Urinary bladder (tissue), 3 donors: ENCODE measurements at regions not wholly inside any gene's neighbourhood (a gene's known extent, or its start where the extent isn't known, plus 50 kb on each side); places are given as distances from the start of the nearest gene placed in this dataset.

ENCODE experiments used
- DNase-seq: peaks from one replicate; pipeline ENCODE4 v3.0.0-alpha.2; 2015; ENCODE audit errors: extremely low spot score
- H3K27ac ChIP-seq: one replicate; pipeline ENCODE4 v1.5.1; 2013; ENCODE audit warnings: low read depth, mild to moderate bottlenecking, moderate library complexity
- H3K36me3 ChIP-seq: one replicate; pipeline ENCODE4 v1.6.1; 2013; ENCODE audit warnings: mild to moderate bottlenecking, moderate library complexity; ENCODE audit not compliant: insufficient read depth
- H3K4me1 ChIP-seq: one replicate; pipeline ENCODE4 v1.6.1; 2013; ENCODE audit warnings: mild to moderate bottlenecking, moderate library complexity; ENCODE audit not compliant: insufficient read depth
- H3K4me3 ChIP-seq: one replicate; pipeline ENCODE4 v1.5.1; 2013; ENCODE audit warnings: low read depth, low read length
- WGBS: extraction: QIAGEN DNeasy Blood & Tissue Kit; methylation state at CpG from one replicate; pipeline ENCODE4 v1.1.7; 2013; 5-methylcytosine and 5-hydroxymethylcytosine counted together
- donor health status: healthy with polysubstance abuse.
- donor health status: healthy.

DNA sequence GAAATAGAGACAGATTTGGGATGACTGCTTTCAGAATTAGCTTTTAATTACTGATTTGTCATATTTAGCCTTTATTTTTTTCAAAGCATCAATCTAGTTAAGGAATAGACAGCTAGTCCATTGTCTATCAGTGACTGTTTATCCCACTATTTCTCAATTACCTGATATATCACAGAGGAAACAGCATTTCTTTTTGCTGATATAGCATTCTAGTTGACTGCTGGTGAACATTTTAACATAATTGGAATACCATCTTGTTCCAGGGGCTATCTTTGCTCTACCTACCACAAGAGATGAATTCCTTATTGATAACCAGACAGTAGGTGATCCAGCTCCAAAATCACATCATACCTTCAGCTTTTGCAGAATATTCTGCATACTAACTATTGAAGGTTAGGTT lies 982.7 kb downstream of the SQOR start:
- no peak overlapping the region for H3K27ac ChIP-seq
- no peaks in the 10 kb centered on the region for H3K4me1 ChIP-seq
- H3K4me3 ChIP-seq: no peak overlapping the region
- H3K36me3 ChIP-seq: no peaks in the 10 kb centered on the region
- no peak for DNase-seq

DNA sequence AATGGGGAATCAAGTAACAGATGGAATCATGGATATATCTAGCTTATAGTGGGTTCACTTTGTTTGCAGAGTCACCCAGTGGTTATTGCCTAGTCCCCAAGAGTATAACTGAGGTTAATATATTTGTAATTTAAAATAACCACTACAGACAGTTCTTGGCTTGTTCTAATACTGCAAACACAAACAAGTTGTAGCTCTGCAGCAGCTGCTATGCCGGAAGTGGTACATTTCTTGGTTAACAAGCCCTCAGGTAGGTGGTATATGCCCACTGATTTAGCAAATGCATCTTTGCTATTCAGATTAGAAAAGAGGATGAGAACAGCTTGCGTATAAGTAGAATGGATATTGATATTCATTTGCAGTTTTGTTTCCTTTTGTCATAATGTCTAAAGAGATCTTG lies 984.2 kb downstream of the SQOR start:
- WGBS: 67% methylated on average over 2 of the region's 2 CpGs
- no peaks in the 10 kb centered on the region for H3K36me3 ChIP-seq
- no peak for DNase-seq
- no peaks in the 10 kb centered on the region for H3K4me1 ChIP-seq
- H3K4me3 ChIP-seq: no peak overlapping the region
- no peak overlapping the region for H3K27ac ChIP-seq

DNA sequence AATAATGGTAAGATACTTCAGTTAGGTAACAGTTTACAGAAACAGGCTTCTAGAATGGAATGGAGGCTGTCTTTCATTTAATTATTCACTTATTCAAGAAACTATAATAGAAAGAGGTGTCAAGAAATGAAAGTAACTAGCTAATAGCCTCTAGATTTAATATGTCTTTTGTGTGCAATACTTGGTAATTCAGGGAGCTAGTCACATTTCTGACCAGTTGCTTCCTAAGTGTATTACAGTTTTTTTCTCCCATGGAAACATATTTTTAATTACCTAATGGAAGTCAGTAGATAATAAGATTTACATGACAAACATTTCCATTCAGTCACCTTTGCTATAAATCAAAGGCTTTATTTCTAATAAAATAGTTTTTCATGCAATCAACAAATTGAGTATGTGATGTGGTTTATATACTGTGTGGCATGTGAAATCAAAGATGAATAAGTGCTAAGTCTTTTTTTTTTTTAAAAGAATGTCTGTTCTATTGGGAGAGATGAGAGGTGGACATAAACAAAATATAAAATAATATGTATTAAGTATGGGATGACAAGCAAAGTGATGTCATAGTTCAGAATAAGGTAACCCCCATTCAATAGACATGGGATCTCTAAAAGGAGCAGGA lies 985.7 kb downstream of the SQOR start:
- Histone ChIP-seq H3K36me3 (no peaks in the 10 kb centered on the region), H3K27ac (no peak overlapping the region), H3K4me1 (no peaks in the 10 kb centered on the region), H3K4me3 (no peak overlapping the region)
- no peak for DNase-seq

DNA sequence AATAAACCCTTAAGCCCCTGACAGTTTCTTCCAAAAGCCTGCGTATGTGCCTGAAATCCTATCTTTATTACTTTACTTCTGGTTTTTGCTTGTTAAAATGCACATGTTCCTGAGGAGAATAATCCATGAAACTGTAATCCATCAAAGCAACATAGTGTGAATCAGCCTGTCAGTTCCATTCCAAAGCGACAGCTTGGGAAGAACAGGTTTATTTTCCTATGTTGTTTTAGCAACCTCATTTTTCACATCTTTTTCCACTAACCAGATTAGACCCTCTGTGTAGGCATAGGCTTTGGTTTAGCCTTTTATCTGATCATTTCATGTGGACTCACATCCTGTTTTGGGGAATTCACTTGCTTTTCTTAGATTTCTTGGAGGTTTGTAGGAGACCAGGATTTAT lies 988.0 kb downstream of the SQOR start:
- Histone ChIP-seq H3K27ac (no peak overlapping the region), H3K4me3 (no peak overlapping the region), H3K36me3 (no peaks in the 10 kb centered on the region), H3K4me1 (no peaks in the 10 kb centered on the region)
- DNase-seq: no peak
- 57% methylated on average over 2 of the region's 2 CpGs for WGBS

DNA sequence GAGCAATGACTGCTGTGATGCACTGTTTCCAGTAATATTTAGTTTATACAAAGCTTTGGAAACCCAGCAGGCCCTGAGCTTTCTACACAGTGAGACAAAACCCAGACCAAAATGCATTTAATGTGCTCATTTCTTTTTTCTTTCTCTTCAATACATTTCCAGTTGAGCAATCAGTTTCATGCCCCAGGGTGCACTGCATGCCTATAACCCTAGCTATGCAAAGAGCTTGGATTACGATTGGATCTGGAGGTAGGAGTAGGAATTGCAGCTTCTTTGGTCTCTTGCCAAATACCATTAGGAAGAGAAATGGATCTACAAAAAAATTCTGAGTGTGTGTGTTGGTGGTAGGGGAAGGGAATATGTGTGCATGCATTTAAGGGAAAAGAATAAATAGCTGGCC lies 1001.4 kb downstream of the SQOR start:
- DNase-seq: no peak

DNA sequence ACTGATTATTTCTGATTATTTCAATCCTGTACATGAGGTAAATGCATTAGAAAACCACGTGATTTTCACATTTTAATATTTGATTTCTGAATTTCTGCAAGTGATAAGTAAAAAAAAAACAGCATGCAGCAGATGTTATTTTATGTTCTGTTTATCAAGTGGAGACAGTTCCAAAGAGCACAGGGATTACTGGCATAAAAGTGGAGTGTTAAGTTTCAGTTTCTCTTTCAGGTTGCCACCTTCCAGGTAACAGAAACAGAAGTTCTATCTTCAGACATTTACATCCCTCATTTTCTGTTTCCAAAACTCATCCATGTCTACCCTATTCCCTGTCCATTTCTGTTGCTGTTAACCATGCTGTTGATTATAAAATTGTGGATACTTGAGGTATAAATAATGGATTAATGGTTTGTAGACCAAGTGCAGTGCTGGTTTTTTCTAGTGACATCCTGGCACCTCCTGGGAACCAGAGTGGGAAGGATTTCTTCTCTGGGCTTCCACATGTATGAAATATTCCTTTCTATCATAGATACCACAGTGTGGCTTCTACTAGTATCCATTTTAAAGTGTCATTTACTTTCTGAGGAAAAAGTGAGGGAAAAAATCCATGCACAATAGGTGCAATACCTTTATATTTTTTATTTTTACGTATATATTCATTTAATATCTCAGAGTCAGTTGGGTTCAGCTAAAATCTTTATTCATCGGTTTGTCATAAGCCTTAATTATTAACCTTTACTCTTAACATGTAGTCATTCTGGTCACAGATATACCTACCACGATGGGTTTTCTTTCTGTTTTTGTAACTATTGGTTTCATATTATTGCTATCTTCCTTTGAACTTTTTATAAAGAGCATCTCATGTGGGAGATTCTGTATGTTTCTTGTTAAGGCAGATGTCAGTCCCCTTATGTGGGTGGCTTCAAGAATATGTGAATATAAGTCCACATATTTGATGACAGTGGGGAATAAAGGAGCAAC lies 1010.0 kb downstream of the SQOR start:
- 77% methylated on average over 4 of the region's 4 CpGs for WGBS
- H3K4me3 ChIP-seq: no peak overlapping the region
- H3K36me3 ChIP-seq: no peaks in the 10 kb centered on the region
- DNase-seq: no peak
- no peaks in the 10 kb centered on the region for H3K4me1 ChIP-seq
- H3K27ac ChIP-seq: no peak overlapping the region

More for the DNA sequence above, 1001.4 kb downstream of the SQOR start:
- no peaks in the 10 kb centered on the region for H3K36me3 ChIP-seq
- 37% methylated on average over 1 of the region's 1 CpG for WGBS
- H3K4me1 ChIP-seq: no peaks in the 10 kb centered on the region
- H3K27ac ChIP-seq: no peak overlapping the region
- no peak overlapping the region for H3K4me3 ChIP-seq

DNA sequence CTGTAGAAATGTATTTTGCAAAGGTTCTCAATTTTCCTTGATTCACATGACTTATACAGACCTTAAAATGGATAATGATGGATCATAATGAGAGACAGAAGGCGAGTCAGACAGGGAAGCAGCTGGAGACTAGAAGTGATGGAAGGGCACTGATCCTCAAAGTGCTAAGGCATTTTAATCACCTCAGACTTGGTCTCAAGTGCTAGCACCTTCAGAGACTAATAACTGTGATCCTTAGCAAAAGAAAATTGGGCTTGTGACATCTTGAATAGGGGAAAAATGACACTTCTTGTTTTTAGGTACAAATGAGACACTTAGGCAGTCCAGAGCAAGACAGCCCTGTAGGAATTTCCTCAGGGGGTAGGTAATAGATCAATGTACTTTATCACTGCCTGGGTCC lies 1011.7 kb downstream of the SQOR start:
- H3K4me1 ChIP-seq: no peaks in the 10 kb centered on the region
- no peak overlapping the region for H3K4me3 ChIP-seq
- WGBS: 91% methylated on average over 1 of the region's 1 CpG
- no peak overlapping the region for H3K27ac ChIP-seq
- H3K36me3 ChIP-seq: no peaks in the 10 kb centered on the region
- no peak for DNase-seq

DNA sequence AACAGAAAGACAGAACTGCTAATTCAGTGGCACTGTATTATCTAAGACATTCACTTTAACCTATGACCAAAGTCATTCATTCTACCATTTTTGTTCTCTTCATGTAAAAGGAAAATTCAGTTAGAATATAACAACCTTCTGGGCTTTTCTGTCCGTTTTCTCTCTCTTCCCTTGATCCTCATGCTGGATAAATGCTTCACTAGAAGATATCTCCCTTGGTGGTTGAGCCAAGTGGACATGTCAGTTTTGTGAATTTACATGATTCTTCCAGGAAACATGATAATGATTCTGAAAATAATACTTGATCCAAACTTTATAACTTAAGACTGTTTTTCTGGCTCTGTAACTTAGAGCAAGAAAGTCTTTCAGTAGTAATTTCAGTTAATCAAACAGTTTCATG lies 1012.2 kb downstream of the SQOR start:
- Histone ChIP-seq H3K4me1 (no peaks in the 10 kb centered on the region), H3K27ac (no peak overlapping the region), H3K4me3 (no peak overlapping the region), H3K36me3 (no peaks in the 10 kb centered on the region)
- DNase-seq: no peak
- 54% methylated on average over 1 of the region's 1 CpG for WGBS

DNA sequence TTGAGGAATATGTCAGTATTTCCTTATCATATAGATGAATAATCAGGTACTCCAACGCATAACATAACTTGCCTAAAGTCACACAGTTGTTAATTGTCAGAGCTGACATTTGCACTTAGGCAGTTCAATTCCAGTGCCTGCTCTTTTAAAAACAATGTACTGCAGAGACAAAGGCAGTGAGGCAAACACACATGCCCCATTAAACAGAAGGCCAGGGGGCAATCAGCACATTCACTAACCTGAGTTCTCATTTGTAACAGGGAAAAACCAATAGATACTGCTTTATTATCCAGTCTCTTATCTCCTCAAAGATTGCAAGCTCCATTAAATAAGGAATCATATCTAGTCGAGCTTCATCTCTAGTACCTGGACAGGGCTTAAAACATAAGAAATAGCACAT lies 1017.4 kb downstream of the SQOR start:
- no peaks in the 10 kb centered on the region for H3K4me1 ChIP-seq
- H3K4me3 ChIP-seq: no peak overlapping the region
- 48% methylated on average over 2 of the region's 2 CpGs for WGBS
- no peaks in the 10 kb centered on the region for H3K36me3 ChIP-seq
- no peak for DNase-seq
- no peak overlapping the region for H3K27ac ChIP-seq

DNA sequence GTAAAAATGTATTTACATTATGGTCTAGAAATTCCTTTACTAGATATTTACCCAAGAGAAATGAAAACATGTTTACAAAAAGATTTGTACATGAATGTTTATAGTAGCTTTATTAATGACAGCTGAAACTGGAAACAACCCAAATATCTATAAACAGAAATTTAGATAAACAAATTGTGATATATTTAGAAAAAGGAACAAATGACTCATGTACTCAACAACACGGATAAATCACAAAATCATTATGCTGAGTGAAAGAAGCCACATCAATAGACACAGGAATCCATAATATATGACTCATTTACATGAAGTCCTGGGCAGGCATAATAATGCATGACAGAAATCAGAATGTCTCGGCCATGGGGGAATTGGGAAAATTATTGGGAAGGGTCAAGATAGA lies 1020.2 kb downstream of the SQOR start:
- Histone ChIP-seq H3K4me1 (no peaks in the 10 kb centered on the region), H3K4me3 (no peak overlapping the region), H3K27ac (no peak overlapping the region), H3K36me3 (no peaks in the 10 kb centered on the region)
- WGBS: 54% methylated on average over 2 of the region's 2 CpGs
- DNase-seq: no peak

DNA sequence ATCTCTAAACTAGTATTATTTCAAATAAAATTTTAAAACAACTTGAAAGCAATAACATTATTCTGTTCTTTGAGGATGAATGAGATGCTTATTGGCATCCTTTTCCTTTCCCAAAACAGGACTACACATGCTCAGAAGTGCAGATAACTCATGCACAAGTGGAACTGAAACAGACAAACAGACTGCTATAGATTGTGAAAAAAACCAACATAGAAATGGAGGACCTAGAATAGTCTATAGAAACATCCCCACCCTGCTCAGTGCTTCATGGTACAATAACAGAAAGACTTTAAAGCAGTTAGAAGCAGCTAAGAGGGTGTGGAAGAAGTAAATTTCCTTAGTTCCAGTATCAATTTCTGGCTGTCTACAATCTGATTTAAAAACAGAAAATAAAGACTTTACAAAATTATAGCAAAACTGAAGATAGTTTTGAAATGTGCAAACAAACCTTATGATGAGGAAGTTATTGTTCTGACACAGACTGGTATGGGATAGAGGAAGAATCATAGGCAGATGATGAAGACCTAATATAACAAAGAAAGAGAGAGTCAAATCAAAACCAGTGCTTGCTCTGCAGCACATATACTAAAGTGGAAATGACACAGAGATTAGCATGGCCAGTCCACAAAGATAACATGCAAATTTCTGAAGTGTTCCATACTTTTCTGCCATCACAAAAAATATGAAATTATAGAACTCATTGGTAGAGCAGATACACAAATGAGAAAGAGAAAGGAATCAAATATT lies 1025.4 kb downstream of the SQOR start:
- no peaks in the 10 kb centered on the region for H3K4me1 ChIP-seq
- H3K36me3 ChIP-seq: no peaks in the 10 kb centered on the region
- no peak for DNase-seq
- H3K27ac ChIP-seq: no peak overlapping the region
- no peak overlapping the region for H3K4me3 ChIP-seq

DNA sequence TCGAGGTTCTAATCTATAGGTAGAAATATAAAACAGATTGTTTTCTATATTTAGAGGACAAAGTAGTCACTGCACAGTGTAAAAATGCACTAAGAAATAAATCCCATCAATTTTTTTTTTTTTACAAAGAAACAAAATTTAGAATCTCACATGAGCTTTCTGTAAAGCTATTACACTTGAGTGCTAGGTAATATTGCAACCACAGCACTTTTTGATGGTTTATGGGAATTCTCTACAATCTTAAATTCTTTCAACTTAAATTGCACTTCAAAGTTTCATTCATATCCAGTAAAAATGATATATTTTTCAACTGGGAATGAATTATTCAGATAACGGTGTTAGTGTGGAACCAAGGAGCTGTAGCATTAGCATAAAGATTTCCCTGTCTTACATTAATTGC lies 1035.4 kb downstream of the SQOR start:
- Histone ChIP-seq H3K36me3 (no peaks in the 10 kb centered on the region), H3K27ac (no peak overlapping the region), H3K4me3 (no peak overlapping the region), H3K4me1 (no peaks in the 10 kb centered on the region)
- no peak for DNase-seq
- WGBS: 90% methylated on average over 2 of the region's 2 CpGs

DNA sequence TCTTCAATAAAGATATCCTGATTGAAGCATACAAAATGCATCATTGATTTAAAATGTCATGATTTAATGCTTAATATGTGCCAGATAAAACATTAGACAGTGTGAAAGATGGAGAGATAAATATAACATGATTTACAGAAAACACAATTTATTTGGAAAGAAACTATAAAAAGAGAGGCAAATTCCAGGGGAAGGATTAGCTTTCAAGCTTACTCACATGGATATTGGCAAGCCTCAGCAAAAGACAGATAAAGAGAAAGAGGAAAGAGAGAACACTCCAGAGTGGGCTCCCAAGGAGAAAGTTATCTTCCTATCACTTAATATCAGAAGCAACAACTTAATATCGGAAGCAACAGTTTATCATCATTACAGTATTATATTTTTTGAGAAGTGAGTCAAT lies 1036.5 kb downstream of the SQOR start:
- H3K27ac ChIP-seq: no peak overlapping the region
- H3K4me1 ChIP-seq: no peaks in the 10 kb centered on the region
- H3K4me3 ChIP-seq: no peak overlapping the region
- WGBS: 42% methylated on average over 1 of the region's 1 CpG
- no peaks in the 10 kb centered on the region for H3K36me3 ChIP-seq
- no peak for DNase-seq

DNA sequence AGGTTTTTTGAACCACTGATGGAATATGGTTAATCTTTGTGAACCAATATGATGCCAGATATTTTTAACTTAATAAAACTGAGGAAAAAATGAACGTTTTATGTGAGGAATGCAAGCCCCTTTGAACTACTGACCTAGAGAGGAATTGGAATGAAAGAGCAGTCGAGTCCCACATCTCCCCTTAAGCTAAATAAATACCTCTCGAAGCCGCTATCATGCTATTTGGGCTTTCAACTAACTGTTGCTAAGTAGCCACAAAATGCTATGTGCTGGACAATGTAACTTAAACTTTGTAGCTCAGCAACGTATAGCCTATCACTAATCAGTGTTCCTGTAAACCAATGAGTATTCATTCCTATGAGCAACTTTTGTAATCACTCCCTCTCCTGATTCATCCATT lies 1037.2 kb downstream of the SQOR start:
- Histone ChIP-seq H3K4me3 (no peak overlapping the region), H3K36me3 (no peaks in the 10 kb centered on the region), H3K27ac (no peak overlapping the region), H3K4me1 (no peaks in the 10 kb centered on the region)
- WGBS: 49% methylated on average over 5 of the region's 5 CpGs
- DNase-seq: no peak
